PC-3 (cell line): ENCODE measurements at regions not wholly inside any gene's neighbourhood (a gene's known extent, or its start where the extent isn't known, plus 50 kb on each side); places are given as distances from the start of the nearest gene placed in this dataset.

Source experiments
- EZH2 ChIP-seq: fragments of 300-600 bp; sonication (generic); IDR thresholded peaks from one replicate; pipeline ENCODE4 v1.6.1; 2017; ENCODE audit warnings: antibody characterized with exemption, mild to moderate bottlenecking, low read length; ENCODE audit not compliant: unreplicated experiment
- TF ChIP-seq, protein P1 (sequence below): fragments of 300-600 bp; sonication (generic); conservative IDR thresholded peaks from 2 replicates; pipeline ENCODE4 v1.5.1; 2017; ENCODE audit warnings: antibody characterized with exemption, low read depth, mild to moderate bottlenecking, low read length

DNA sequence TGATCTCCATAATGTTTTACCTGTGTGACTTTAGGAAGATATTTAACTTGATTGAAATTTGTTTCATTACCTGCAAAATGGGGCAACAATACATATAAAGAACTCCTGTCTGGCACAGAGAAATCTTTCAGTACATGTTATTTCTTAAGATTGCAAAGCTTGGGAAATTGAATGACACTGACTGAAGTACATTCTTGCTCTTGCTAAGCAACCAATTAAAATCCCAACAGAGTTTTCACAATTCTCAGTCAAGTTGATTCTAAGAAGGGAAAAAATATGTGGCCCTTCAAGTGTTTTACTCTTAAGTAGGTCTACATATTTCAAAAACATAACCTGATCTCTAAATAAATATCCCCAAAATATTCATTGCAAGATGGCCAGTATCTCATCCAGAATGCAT, 2187.0 kb upstream of the ACO1 start:
- TF ChIP-seq, protein P1, sequence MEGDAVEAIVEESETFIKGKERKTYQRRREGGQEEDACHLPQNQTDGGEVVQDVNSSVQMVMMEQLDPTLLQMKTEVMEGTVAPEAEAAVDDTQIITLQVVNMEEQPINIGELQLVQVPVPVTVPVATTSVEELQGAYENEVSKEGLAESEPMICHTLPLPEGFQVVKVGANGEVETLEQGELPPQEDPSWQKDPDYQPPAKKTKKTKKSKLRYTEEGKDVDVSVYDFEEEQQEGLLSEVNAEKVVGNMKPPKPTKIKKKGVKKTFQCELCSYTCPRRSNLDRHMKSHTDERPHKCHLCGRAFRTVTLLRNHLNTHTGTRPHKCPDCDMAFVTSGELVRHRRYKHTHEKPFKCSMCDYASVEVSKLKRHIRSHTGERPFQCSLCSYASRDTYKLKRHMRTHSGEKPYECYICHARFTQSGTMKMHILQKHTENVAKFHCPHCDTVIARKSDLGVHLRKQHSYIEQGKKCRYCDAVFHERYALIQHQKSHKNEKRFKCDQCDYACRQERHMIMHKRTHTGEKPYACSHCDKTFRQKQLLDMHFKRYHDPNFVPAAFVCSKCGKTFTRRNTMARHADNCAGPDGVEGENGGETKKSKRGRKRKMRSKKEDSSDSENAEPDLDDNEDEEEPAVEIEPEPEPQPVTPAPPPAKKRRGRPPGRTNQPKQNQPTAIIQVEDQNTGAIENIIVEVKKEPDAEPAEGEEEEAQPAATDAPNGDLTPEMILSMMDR = no peak
- TF ChIP-seq EZH2 = no peak
